NT2/D1 (cell line): ENCODE measurements at regions not wholly inside any gene's neighbourhood (a gene's known extent, or its start where the extent isn't known, plus 50 kb on each side); places are given as distances from the start of the nearest gene placed in this dataset.

Experiments
- SUZ12 ChIP-seq: IDR thresholded peaks from 2 replicates; pipeline ENCODE4 v1.6.1; 2011; ENCODE audit not compliant: insufficient read length, insufficient read depth; ENCODE audit errors: extremely low read depth
- YY1 ChIP-seq: IDR thresholded peaks from 2 replicates; pipeline ENCODE4 v1.6.1; 2011; ENCODE audit not compliant: insufficient read length, insufficient read depth
- ZNF274 ChIP-seq: IDR thresholded peaks from 2 replicates; pipeline ENCODE4 v1.6.1; 2011; ENCODE audit warnings: mild to moderate bottlenecking, low read depth, low read length

GRCh38 chr12:40559865-40560264, 132.4 kb upstream of the CNTN1 start:
- TF ChIP-seq YY1, result no peak
- no peak for TF ChIP-seq SUZ12
- TF ChIP-seq ZNF274, result no peak
